HG02852 (cell line): ENCODE measurements at regions not wholly inside any gene's neighbourhood (a gene's known extent, or its start where the extent isn't known, plus 50 kb on each side); places are given as distances from the start of the nearest gene placed in this dataset.

Experiments used
- ATAC-seq: cut with Tn5 transposase; IDR thresholded peaks from one replicate; pipeline ENCODE4 v1.9.1; 2021; ENCODE audit warnings: mild to moderate bottlenecking, moderate library complexity; ENCODE audit not compliant: unreplicated experiment

DNA sequence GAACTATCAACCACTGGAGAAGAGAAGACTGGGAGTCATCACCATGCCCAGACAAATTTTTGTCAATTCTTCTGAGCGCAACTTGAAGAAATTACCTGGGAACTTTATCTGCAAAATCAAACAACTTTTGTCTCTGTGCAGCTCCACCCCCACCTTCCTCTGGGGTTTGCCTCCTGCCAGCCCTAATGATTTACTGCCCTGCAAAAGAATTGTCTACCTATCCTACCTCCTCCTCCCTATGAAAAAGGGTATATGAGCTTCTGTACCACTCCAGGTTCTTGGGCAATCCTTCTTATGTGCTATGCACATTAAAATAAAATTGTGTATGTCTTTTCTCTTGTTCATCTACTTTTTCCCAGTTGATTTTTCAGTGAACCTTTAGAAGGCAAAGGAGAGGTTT is 191.9 kb downstream of the URB2 start:
- ATAC-seq, result no peak

DNA sequence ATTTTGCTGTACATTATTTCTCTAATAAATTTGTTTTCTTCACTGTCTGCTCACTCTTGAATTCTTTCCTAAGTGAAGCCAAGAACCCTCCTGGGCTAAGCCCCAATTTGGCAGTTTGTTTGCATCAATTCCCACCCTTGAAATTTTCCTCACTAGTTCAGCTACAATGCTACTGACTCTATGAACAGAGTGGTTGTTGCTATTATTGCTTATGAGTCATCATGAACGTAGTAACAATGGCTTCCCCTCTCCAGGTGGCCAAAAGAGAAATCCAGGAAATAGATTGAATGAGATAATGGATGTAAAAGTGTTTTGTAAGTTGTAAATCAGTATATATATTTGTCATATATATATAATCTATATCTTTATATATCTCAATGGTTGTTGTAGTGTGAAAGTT is 193.0 kb downstream of the URB2 start:
- ATAC-seq, result no peak

DNA sequence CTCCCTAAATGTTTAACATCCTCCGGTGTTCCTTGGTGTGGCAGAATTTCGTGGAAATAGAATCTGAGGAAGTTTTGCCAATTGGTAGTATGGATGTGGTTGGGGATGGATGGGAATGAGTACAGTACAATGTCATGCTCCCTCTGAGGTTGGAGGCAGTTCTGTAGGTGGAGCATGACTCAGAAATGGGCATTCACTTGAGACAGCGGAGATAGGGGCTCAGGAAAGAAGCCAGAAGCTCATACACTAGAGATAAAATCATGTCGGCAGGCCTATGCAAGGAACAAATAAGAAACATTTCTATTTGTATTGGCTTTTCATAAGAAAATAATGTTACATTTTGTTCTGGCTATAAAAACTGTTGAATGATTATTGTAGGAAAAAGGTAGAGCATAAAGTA is 196.0 kb downstream of the URB2 start:
- no peak for ATAC-seq

DNA sequence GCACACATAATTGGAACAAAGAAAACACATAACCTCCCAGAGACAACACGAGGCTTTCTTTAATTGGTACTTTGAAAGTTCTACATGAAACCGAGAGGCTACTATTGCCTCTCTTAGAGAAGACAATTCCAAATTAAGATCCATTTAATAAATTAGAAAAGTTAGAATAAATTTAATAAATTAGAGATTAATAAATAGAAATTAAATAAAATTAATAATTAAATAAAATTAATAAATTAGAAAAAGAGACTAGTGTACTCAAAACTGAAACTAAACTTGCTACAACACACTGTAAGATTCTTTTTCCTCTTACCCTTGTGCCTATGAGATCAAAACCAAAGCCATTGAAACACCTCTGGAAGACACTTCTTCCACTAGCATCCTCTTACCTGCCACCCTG is 199.0 kb downstream of the URB2 start:
- ATAC-seq, result no peak

DNA sequence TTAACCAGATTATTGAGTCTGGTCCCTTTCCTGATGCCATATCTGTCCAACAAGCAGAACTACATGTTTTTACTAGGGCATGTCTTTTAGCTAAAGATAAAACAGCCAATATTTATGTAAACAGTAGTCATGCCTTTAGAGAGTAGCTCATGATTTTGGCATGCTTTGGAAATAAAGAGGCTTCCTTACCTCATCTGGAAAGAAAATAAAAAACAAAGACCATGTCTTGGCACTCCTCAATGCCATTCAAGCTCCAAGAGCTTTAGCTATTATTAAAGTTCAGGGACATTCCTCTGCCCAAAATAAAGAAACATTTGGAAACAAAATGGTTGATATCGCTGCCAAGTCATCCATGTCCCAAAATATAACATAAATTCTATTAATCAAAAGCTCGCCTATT is 202.4 kb downstream of the URB2 start:
- no peak for ATAC-seq

DNA sequence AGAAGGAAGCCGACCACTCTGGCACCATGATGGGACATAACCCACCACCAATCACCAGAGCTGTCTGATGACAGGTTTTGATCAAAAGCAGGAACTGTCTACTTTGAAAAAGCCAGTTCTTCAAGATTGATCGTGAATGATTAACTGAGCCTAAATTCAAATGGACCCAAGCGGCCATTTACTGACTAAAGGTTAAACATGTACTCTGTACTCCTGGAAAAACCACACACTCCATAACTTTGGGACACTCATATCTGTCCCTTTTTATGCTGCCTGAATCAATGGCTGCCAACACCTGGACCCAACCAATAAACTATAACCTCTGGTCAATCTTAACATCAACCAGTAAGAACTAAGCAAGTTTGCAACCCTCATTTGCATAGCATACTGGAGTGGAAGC is 206.6 kb downstream of the URB2 start:
- no peak for ATAC-seq

DNA sequence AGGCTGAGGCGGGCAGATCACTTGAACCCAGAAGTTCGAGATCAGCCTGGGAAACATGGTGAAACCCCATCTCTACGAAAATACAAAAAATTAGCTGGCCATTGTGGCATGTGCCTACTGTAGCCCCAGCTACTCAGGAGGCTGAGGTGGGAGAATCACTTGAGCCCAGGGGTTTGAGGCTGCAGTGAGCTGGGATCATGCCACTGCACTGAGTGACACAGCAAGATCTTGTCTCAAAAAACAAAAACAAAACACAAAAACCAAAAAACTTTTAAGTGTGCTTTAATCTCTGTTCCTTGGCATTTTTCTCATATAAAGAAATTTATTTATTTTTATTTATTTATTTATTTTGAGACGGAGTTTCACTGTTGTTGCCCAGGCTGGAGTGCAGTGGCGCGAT is 208.2 kb downstream of the URB2 start:
- no peak for ATAC-seq

DNA sequence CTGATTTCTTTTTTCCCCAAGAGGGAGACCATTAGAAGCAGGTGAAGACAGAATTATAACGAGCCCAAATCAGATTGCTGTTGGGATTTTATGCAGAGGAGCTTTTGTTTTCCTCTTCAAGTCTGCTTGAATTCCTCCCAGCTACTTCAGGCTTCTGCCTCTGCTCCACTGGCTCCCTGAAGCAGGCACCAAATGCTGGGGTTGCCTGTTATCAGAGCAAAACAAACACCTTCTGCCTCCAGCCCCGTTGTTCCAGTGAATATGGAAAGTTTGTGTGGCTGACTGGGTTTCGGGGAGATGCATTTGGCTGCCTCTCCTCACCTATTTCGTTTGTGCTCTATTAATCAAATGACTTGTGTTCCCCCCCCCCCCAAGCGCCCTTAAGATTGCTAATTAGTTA is 209.2 kb downstream of the URB2 start:
- no peak for ATAC-seq

DNA sequence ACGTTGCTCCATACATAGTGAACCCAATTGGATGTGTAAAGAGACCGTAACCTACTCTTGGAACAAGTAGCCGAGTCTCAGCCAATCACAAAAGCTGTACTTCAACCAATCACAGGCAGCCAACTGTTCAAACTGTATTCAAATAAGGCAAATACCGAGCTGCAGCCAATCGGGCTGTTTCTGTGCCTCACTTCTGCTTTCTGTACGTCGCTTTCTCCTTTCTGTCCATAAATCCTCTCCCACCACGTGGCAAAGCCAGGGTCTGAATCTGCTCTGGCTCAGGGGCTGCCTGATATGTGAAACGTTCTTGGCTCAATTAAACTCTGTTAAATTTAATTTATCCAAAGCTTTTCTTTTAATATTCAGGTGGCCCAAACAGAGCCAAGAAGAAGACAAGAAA is 210.3 kb downstream of the URB2 start:
- no peak for ATAC-seq

DNA sequence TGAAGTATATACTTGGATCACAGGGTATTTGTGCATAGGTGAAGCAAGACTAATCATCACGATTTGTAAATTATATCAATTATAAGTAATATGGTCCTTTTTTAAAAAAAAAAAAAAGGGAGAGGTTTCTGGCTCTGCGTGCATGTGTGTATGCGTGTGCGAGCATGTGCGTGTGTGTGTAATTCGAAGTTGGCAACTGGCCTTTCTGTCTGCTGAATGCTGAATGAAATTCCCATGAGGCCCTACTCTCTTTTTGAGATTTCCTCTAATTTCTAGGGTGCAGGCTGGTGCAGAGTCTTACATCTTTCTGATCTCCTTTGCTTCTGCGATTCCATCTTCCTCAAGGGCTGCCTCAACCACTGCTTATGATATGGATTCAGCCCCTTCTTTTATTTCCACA is 212.2 kb downstream of the URB2 start:
- no peak for ATAC-seq

DNA sequence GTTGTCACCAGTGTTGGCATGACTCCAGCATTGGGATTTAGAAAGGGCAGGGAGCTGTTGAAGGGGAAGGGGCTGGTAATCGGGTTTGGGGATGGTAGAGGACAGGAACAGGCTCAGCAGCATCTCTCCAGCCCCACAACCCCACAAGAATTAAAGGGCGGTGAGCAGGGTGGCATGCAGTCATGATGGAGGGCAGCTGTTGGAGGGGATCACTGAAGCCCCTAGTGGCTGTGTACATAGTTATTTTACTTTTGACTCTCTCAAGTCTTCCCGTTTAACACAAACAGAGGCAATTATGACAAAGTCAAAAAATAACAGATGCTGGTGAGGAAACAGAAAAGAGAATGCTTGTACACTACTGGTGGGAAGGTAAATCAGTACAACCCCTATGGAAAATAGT is 213.8 kb downstream of the URB2 start:
- ATAC-seq, result no peak

DNA sequence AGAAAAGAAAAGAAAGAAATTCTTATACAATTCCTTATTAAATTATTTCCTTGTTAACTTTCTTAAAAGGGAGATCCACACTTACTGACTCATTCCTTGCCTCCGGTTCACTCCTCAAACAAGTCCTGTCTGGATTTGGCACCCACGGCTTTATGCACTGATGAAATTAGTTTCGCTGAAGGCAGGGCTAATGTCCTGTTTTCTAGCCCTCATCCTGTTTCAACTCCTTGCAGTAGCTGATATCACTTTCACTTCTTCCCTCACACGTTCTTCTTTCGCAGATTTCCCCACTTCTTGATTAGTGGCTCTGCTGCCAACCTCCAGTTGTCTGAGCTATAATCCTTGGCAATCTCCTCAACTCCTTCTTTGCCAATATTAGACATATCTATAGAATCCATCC is 215.2 kb downstream of the URB2 start:
- peak; percentile 84 for ATAC-seq

DNA sequence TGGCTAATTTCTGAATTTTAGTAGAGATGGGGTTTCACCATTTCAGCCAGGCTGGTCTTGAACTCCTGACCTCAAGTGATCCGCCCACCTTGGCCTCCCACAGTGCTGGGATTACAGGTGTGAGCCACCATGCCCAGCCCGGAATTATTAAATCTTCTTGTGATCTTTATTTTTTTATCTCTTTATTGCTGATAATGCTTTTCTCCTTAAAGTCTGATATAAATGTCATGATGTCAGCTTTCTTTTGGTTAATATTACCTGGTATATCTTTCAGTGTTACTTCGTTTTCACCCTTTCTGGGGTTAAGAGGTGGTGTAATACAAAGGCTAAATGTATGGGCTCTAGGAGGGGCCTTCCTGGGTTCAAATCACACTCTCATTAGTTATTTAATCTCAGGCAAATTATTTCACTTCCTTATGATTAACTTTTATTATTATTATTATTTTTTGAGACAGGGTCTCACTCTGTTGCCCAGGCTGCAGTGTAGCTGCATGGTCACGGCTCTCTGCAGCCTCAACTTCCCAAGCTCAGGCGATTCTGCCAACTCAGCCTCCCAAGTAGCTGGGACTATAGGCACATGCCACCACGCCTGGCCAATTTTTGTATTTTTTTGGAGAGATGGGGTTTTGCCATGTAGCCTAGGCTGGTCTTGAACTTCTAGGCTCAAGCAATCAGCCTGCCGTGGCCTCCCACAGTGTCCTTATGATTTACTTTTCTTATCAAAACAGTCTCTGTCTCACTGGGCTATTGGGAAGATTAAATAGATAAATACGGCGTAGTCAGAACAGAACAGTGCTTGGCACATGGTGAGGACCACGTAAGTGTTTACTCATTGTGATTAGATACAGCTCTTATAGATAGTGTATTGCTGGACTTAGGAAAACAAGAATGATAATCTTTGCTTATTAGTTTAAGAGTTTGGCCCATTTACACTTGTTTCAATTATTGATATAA is 216.5 kb downstream of the URB2 start:
- ATAC-seq, result no peak

DNA sequence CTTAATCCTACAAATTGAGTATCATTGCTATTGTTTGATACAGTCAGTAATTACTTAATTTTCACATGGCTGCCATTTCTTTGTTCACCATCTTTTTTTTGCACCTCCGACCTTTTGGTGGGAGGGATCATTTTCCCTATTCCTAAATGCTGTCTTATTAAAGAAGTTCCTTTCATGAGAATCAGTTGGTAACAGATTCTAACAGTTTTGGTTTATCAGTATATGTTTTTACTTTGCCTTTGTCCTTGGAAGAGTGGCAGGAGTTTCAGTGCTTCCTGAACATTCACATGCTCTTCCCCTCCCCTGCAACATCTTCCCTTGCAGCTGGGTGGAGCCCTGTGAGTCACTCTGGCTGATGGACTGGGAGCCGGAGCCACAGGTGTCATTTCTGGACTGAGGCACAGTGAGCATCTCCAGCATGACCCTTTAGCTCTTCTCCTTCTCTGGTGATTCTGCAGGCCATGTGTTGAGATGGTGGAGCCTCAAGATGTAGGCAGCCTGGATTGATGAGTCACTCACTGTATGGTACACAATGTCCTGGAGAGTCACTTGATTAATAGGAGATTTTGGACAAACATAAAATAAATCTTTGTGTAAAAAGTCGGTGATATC is 217.7 kb downstream of the URB2 start:
- no peak for ATAC-seq

DNA sequence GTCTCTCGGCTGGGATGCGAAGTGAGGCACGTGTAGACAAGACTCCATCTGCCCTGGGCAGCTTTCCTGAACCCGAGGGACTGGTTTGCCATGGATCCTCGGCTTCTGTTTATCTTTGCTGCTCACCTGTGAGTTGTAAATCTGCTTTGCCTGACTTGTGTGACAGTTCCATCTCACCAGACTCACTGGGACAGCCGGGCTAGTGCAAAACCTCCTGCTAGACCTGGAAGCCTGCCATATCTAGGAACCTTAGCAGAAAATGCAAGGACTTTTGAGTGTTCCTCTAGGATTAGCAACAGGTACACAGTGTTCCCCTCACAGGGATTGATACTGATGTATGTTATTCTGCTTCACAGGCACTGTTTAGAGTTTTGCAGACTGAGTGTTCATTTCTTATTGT is 218.6 kb downstream of the URB2 start:
- no peak for ATAC-seq

DNA sequence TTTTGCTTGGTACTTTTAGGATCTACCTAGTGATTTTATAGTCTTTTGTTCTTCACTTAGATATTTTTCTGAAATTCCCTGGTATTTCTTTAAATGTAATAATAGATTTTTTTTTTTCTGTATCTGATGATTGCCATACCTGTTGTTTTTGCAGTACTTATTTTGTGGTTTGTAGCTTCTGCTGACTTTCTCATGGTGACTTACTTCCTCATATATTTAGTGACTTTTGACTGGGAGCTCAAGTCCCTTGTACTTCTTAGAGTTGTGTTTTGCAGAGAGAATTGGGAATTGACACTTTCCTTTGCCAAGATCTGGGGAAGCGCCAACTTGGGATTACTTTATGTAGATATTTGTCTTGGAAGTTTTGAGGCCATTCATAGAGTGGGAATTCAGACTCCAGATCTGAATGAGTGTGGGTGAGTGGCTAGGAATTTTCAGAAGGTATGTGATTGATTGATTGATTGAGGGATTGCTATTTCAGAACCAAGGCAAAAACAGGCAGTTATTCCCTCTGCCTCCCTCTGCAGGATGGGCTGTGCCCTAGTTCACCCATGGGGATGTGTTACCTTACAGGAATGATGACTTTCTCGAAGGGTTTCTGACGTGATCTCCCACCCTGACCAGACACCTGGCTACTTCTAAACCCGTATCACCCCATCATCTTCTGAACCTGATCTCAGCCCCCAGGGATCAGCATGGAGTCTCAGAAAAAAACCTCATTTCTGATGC is 219.5 kb downstream of the URB2 start:
- no peak for ATAC-seq

DNA sequence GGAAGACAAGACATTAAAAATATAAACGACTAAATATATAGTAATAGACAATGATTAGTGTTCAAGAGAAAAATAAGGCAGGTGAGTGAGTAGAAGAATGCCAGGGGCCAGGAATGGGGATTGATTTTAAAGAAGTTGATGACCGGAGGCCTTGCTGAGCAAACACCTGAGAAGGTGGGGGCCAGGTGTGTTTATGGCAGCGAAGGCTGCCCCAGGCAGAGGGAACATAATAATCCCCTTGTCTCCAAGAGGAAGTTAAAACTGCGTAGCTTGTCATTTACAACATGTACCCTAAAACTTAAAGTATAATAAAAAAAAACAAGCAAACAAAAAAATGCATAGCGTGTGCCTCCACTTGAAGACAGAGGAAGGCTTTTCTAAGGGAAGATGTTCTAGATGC is 220.3 kb downstream of the URB2 start:
- no peak for ATAC-seq

DNA sequence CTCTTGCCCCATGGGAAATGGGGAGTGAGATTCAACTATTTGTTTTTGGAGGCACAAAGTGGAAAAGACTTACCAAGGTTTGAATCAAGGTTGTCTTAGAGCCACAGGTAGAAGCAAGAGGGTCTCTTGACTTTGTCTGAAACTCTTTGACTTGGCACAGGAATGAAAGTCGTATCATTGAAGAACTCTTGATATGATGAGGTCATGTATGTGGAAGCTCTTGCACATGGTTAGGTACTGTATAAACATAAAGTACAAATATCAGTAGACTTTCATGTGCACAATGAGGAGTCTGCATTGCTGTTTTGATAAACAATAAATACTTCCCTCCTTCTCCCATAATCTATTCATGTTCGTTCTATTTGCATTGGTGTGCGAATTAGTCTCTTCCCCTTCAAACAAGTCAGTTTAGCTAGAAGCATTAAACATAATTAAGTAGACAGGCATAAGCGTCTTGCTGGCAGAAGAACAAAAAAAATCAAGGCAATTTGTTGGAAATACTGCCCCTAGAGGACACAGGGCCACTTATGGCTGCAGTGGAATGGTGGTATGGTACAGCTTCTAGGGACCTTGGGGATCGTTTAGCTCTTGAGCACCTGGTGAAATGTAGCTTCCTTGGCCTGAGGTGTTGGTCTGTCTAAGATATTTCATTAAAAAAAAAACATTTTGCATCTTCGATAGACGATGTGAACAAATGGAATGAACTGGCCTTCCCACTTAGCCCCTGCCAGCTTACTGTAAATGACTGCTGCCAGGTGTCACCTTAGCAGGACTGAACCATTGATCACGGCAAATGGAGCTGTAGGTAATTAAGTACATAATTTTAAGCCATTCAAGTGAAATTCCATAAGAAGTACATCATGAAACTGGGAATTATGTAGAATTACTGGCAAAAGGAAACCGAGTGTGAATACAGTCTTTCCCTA is 218.0 kb upstream of the GALNT2 start:
- no peak for ATAC-seq

DNA sequence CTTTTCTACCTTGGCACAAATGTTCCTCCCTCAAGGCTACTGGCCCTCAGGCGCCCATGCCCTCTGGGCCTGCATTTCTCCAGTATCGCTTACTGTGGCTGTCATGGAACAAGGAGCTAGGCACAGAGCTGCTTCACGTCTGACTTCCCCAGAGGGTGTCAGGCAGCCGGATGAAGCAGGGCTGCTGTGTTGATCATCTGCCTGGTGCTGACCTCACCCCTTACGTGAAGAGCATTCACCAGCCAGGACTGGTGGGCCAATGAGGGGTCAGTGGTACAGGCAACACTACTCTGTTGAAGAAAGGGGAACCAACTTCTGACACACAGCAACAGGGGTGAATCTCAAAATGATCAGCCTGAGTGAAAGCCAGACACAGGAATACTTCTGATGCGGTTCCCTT is 215.5 kb upstream of the GALNT2 start:
- no peak for ATAC-seq

DNA sequence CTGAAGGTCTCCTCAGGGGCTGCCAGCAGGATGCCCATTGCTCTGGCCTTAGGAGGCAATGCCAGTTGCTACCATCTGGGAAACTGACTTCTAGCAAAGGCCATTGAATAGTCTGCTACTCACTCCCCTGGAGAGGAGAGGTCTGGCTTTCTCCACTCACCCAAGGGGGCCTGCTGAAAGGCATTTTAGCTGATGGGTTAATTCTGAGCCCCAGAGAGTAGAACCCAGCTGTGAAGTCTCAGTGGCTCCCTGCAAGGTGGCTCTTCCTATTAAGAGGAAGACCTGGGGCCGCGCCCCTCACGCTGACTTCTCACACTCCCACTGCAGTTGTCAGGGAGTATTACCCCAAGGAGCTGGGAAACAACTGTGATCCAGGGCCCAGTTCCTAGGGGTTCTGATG is 213.3 kb upstream of the GALNT2 start:
- no peak for ATAC-seq

DNA sequence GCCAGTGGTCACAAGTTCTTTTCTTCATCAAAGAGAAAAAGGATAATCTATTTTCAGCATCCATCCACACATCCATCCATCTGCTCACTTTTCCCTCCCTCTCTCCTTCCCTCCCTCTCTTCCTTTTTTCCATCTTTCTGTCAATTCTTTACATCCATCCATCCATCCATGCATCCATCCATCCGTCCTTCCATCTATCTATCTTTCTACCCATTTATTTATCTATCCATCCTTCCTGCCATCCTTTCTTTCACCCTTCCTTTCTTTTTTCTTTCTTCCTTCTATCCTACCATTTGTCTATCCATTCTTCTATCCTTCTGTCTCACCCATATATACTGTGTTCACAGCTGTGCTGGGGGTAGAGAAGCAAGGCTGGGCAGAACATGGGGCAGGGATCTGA is 212.4 kb upstream of the GALNT2 start:
- no peak for ATAC-seq
